ENCODE measurements at regions not wholly inside any gene's neighbourhood (a gene's known extent, or its start where the extent isn't known, plus 50 kb on each side); places are given as distances from the start of the nearest gene placed in this dataset.

DNA sequence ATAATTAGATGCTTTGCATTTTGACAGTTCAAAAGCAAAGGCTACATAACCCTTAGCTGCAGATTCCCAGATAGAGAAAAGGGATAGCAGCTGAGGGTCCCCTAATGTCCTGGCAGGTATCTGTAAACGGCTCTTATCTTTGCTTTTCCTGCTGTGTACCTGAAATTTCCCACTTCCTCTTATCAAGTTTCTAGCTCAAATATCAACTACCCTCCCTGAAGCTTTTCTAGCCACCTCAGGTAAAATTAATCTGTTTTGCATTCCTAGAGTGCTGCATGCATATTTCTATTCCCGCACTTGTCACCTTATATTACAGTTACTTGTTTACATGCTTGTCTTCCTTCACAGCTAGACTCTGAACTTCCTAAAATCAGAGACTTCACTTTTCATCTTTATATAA is 55.6 kb upstream of the STXBP5L start:
- in situ Hi-C loops (cut with HindIII; ENCODE audit: low sequenced_read_pairs): no loop called here
- no peak overlapping the region for H3K4me3 ChIP-seq (ENCODE audit: low read depth, low read length)
- TF ChIP-seq CTCF (IDR thresholded peaks at IDR 0.05; ENCODE audit: low read depth, low read length): no peak
- no peak for DNase-seq (ENCODE audit: low read depth, low spot score)

DNA sequence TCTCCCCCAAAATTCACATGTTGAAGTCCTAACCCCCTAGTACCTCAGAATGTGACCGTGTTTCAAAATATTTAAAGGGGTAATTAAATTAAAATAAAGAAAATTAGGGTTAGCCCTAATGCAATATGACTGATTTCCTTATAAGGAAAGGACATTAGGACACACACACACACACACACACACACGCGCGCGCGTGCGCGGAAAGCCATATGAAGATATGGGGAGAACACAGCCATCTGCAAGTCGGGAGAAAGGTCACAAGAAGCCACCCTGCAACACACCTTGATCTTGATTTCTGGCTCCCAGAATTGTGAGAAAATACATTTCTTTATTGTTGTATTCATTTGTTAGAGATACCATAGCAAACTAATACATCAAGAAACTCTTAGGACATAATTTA is 54.6 kb upstream of the STXBP5L start:
- no peak for TF ChIP-seq CTCF (IDR thresholded peaks at IDR 0.05; ENCODE audit: low read depth, low read length)
- H3K4me3 ChIP-seq (ENCODE audit: low read depth, low read length): no peak overlapping the region
- DNase-seq (ENCODE audit: low read depth, low spot score): no peak
- in situ Hi-C loops (cut with HindIII; ENCODE audit: low sequenced_read_pairs): no loop called here

GRCh38 chr3:120854908-120855526 is 53.0 kb upstream of the STXBP5L start:
- no peak overlapping the region for H3K4me3 ChIP-seq (ENCODE audit: low read depth, low read length)
- TF ChIP-seq CTCF (IDR thresholded peaks at IDR 0.05; ENCODE audit: low read depth, low read length): no peak
- in situ Hi-C loops (cut with HindIII; ENCODE audit: low sequenced_read_pairs): no loop called here
- DNase-seq (ENCODE audit: low read depth, low spot score): no peak

DNA sequence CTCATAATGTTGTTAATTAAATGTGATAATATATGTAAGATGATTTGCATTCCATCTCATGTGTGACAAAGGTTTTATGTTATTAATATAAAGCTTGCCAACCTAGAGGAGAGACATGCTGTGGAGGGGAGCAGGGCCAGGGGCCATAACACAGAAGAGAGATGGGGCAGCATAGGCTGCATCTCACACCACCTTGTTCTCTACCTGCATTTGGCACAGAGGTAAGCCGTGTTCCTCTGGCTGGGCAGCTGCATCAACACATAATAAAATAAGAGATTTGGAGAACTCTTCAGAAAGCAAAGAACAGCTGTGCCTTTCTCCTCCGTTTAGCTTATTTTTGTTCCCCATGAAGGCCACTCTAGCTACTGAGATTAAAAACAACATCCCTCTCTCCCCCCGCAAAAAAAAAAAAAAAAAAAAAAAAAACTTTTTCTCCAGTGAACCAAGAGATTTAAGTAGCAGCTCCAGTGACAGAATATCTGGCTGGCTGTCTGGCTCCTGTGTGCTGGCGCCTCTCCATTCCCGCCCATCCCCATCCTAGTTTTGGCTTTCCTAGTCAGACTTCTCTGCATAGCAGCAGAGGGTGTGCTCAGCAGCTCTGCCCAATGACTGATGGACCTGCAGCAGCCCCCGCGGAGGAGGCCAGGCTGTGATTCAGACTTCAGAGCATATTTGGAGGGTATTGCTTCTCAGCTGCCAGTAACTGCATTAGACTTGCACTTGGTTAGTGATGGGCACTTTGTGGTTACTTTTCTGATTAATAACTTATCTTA is 52.2 kb upstream of the STXBP5L start:
- in situ Hi-C loops (cut with HindIII; ENCODE audit: low sequenced_read_pairs): no loop called here
- H3K4me3 ChIP-seq (ENCODE audit: low read depth, low read length): no peak overlapping the region
- DNase-seq (ENCODE audit: low read depth, low spot score): peak; percentile 64
- TF ChIP-seq CTCF (IDR thresholded peaks at IDR 0.05; ENCODE audit: low read depth, low read length): no peak

Data from astrocyte of the spinal cord (primary cell).